Esophagus muscularis mucosa (tissue), 4 donors: ENCODE measurements at regions not wholly inside any gene's neighbourhood (a gene's known extent, or its start where the extent isn't known, plus 50 kb on each side); places are given as distances from the start of the nearest gene placed in this dataset.
A peak's percentile ranks its signal among the peaks of the same experiment; 100 is the strongest.

Source experiments
- DNase-seq: peaks from one replicate; pipeline ENCODE4 v3.0.0-alpha.2; 2017; ENCODE audit errors: extremely low spot score
- H3K27ac ChIP-seq, 4 donors: fragments of 200-600 bp; sonication (generic); replicated peaks in 1 of 4; 1 replicate in 3 of 4; 2 replicates in 1 of 4; pipeline ENCODE4 v1.5.1; 2016 to 2019; ENCODE audit warnings: mild to moderate bottlenecking in 1 of 4
- H3K27me3 ChIP-seq, 4 donors: fragments of 200-600 bp; sonication (generic); one replicate each; pipeline versions ENCODE4 v1.5.1 to v1.6.0; 2016 to 2019
- H3K36me3 ChIP-seq, 4 donors: fragments of 200-600 bp; sonication (generic); one replicate each; pipeline ENCODE4 v1.5.1; 2016 to 2019
- H3K4me1 ChIP-seq, 4 donors: fragments of 200-600 bp; sonication (generic); one replicate each; pipeline ENCODE4 v1.5.1; 2016 to 2019
- H3K4me3 ChIP-seq, 4 donors: fragments of 200-600 bp; sonication (generic); 1 replicate in 2 of 4; 2 replicates in 2 of 4; pipeline ENCODE4 v1.5.1; 2016 to 2019; ENCODE audit warnings: mild to moderate bottlenecking in 4 of 4, moderate library complexity in 1 of 4
- H3K9me3 ChIP-seq, 4 donors: fragments of 200-600 bp; sonication (generic); 1 replicate in 3 of 4; 2 replicates in 1 of 4; pipeline ENCODE4 v1.5.1; 2016 to 2019
- CTCF ChIP-seq, 3 experiments: fragments of 200-600 bp in 2 of 3; fragments of 450-650 bp in 1 of 3; sonication (generic) in 2 of 3; IDR thresholded peaks; one replicate each; pipeline ENCODE4 v1.5.1; 2017 to 2019; ENCODE audit warnings: antibody characterized with exemption in 3 of 3, mild to moderate bottlenecking in 2 of 3, moderate library complexity in 1 of 3
- EP300 ChIP-seq: sonication (generic); formaldehyde crosslinking; IDR thresholded peaks from one replicate; pipeline ENCODE4 v1.6.1; 2017; ENCODE audit warnings: antibody characterized with exemption
- POLR2A ChIP-seq: fragments of 450-650 bp; IDR thresholded peaks from one replicate; pipeline ENCODE4 v1.6.1; 2017; ENCODE audit warnings: antibody characterized with exemption, moderate library complexity, mild to moderate bottlenecking, low read depth
- POLR2AphosphoS5 ChIP-seq, 2 donors: sonication (generic); formaldehyde crosslinking; IDR thresholded peaks; one replicate each; pipeline ENCODE4 v1.6.1; 2017; ENCODE audit warnings: antibody characterized with exemption in 2 of 2
- WGBS: methylation state at CpG from one replicate; pipeline ENCODE4 v1.1.5; 2018; 5-methylcytosine and 5-hydroxymethylcytosine counted together
- intact Hi-C: fragments of 100-400 bp; cut with DNase I; formaldehyde crosslinking; loops from one replicate; pipeline ENCODE4 v1.15.1; 2023

- no peaks in the 10 kb centered on the region for H3K4me1 ChIP-seq
- intact Hi-C loops, result no loop called here
- TF ChIP-seq POLR2AphosphoS5 (IDR thresholded peaks at IDR 0.05) (no peak), EP300 (no peak), POLR2A (no peak), CTCF (IDR thresholded peaks at IDR 0.05) (no peak)
- no peaks in the 10 kb centered on the region for H3K9me3 ChIP-seq
- DNase-seq, result no peak
- H3K27me3 ChIP-seq, result no peaks in the 10 kb centered on the region
- H3K27ac ChIP-seq, result no peak overlapping the region
- 69% methylated on average over 9 of the region's 9 CpGs for WGBS
- no peak overlapping the region for H3K4me3 ChIP-seq
- no peaks in the 10 kb centered on the region for H3K36me3 ChIP-seq
Measured at GRCh38 chr2:66322506-66323260, 112.2 kb upstream of the MEIS1 start.

- H3K36me3 ChIP-seq, result no peaks in the 10 kb centered on the region
- no peaks in the 10 kb centered on the region for H3K27me3 ChIP-seq
- H3K4me1 ChIP-seq, result no peaks in the 10 kb centered on the region
- H3K27ac ChIP-seq, result no peak overlapping the region
- TF ChIP-seq POLR2AphosphoS5 (IDR thresholded peaks at IDR 0.05) (no peak), POLR2A (no peak), EP300 (no peak), CTCF (IDR thresholded peaks at IDR 0.05) (no peak)
- no peak for DNase-seq
- intact Hi-C loops, result no loop called here
- no peak overlapping the region for H3K4me3 ChIP-seq
- WGBS, result 87% methylated on average over 3 of the region's 3 CpGs
- peaks cover 0 to under 1% (median 0%) of the 10 kb centered on the region in 4 donors for H3K9me3 ChIP-seq
Measured at GRCh38 chr2:66318009-66318561, 116.8 kb upstream of the MEIS1 start.

- intact Hi-C loops, result no loop called here
- H3K27me3 ChIP-seq, result no peaks in the 10 kb centered on the region
- 80% methylated on average over 4 of the region's 4 CpGs for WGBS
- no peak overlapping the region for H3K27ac ChIP-seq
- H3K36me3 ChIP-seq, result no peaks in the 10 kb centered on the region
- no peaks in the 10 kb centered on the region for H3K4me1 ChIP-seq
- TF ChIP-seq POLR2A, result no peak
- TF ChIP-seq CTCF (IDR thresholded peaks at IDR 0.05), result no peak
- no peak for TF ChIP-seq POLR2AphosphoS5 (IDR thresholded peaks at IDR 0.05)
- TF ChIP-seq EP300, result no peak
- H3K4me3 ChIP-seq, result no peak overlapping the region
- peaks cover 0 to 7% (median 2%) of the 10 kb centered on the region in 4 donors for H3K9me3 ChIP-seq
- DNase-seq, result no peak
Measured at GRCh38 chr2:66317268-66317890, 117.5 kb upstream of the MEIS1 start.

GRCh38 chr2:66306483-66306882, 128.4 kb upstream of the MEIS1 start:
- H3K9me3 ChIP-seq, result peaks cover 0 to 3% (median 2%) of the 10 kb centered on the region in 4 donors
- no peak for TF ChIP-seq POLR2AphosphoS5 (IDR thresholded peaks at IDR 0.05)
- H3K4me1 ChIP-seq, result peaks cover 0 to 13% (median 7%) of the 10 kb centered on the region in 4 donors
- H3K36me3 ChIP-seq, result no peaks in the 10 kb centered on the region
- intact Hi-C loops, result no loop called here
- H3K4me3 ChIP-seq, result no peak overlapping the region
- WGBS, result 80% methylated on average over 1 of the region's 1 CpG
- H3K27me3 ChIP-seq, result no peaks in the 10 kb centered on the region
- no peak for DNase-seq
- no peak overlapping the region for H3K27ac ChIP-seq

- Histone ChIP-seq H3K36me3 (no peaks in the 10 kb centered on the region), H3K9me3 (no peaks in the 10 kb centered on the region), H3K4me1 (peaks cover 0 to 21% (median 14%) of the 10 kb centered on the region in 4 donors), H3K27ac (peak overlapping the region in 1 of 4 donors; percentile 16), H3K27me3 (no peaks in the 10 kb centered on the region), H3K4me3 (no peak overlapping the region)
- WGBS, result 67% methylated on average over 12 of the region's 12 CpGs
- intact Hi-C loops, result no loop called here
- TF ChIP-seq CTCF (IDR thresholded peaks at IDR 0.05) (no peak), POLR2AphosphoS5 (IDR thresholded peaks at IDR 0.05) (peak in 1 of 2 donors; percentile 43)
- DNase-seq, result no peak
Measured at GRCh38 chr2:66305718-66306117, 129.2 kb upstream of the MEIS1 start.
